GM21423 (cell line): ENCODE measurements at regions not wholly inside any gene's neighbourhood (a gene's known extent, or its start where the extent isn't known, plus 50 kb on each side); places are given as distances from the start of the nearest gene placed in this dataset.
"Not testable (repeated sequence)": the region's sequence is repeated elsewhere in the genome, so short reads cannot be mapped to it uniquely, and the experiment has no call there.

Source experiments
- ATAC-seq: cut with Tn5 transposase; IDR thresholded peaks from one replicate; pipeline ENCODE4 v1.9.1; 2021; ENCODE audit warnings: mild to moderate bottlenecking, moderate library complexity; ENCODE audit not compliant: unreplicated experiment

GRCh38 chr14:101251812-101252442 lies 309.4 kb upstream of the DIO3 start:
- no peak for ATAC-seq

DNA sequence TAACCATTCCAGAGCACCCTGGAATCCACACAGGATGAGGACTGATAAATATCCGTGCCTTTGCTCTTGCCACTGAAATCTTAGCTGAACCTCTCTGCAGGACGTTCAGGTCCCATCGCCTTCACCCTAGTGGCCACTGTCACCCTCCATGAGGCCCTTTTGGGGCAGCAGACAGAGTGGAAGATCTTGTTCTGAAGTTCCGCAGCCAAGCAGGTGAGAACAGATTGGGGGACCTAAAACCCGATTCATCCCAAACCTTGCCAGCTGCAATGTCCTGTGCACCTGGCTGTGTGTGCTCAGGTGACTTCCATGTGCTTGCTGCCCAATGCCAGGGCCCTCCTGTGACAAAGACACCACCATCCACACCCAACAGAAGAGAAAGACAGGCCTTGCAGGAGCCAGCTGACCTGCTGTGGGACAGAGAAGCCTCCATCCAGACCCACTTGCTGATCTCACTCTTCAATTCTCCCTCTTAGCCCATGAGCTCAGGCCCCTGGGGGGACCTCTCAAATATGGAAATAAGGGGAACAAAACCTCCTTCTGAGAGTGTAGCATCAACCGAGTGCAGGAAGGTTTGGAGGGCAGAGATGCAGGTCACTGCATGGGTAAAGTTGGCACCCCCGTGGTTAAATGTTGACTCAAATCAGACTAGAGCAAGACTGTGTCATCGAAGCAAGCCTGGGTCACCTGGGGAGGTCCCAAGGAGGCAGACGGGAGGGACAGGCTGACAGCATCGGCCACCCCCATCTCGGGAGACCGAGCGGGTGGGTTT lies 308.7 kb upstream of the DIO3 start:
- ATAC-seq = no peak

DNA sequence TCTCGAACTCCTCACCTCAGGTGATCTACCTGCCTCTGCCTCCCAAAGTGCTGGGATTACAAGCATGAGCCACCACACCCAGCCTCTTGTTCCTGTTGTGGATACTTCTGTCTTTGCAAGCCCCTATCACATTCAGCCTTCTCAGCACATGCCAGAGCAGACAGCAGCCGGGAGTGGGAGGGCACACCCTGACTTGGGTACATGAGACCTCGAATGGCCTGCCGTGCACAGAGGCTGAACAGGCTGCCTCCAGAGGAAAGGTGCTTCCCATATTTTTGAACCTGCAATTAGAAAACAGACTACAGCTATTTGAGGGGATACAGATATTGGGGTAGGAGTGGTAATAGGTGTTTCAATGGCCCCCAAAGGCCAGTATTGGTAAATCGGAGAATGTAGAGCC lies 307.3 kb upstream of the DIO3 start:
- ATAC-seq = no peak

- no peak for ATAC-seq
These were observed 306.2 kb upstream of the DIO3 start for GRCh38 chr14:101254805-101255764.

GRCh38 chr14:101255765-101256125 lies 305.6 kb upstream of the DIO3 start:
- ATAC-seq = no peak

DNA sequence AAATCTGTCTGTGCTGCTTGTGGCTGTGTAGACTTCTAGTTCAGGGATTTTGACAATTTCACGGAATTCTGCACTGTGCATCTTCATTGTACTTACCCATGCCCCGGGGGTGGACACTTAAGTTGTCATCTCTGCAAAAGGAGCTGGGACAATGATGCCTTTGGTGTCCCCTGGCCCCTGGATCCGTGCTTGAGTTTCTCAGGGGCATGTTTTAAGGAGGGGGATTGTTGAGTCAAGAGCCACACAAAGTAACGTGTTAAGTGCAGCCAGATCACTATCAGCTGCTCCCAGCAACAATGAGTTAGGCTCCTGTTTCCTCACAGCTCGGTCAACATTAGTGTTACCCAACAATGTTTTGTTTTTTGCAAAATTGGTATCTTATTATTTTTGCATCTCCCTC lies 305.0 kb upstream of the DIO3 start:
- ATAC-seq = no peak

- ATAC-seq = no peak
These were observed 303.7 kb upstream of the DIO3 start for GRCh38 chr14:101257551-101257950.

GRCh38 chr14:101259748-101260147 lies 301.5 kb upstream of the DIO3 start:
- no peak for ATAC-seq

GRCh38 chr14:101266441-101266840 lies 294.9 kb upstream of the DIO3 start:
- ATAC-seq = not testable (repeated sequence)

GRCh38 chr14:101273091-101273490 lies 288.2 kb upstream of the DIO3 start:
- no peak for ATAC-seq

GRCh38 chr14:101276309-101277091 lies 284.8 kb upstream of the DIO3 start:
- no peak for ATAC-seq

GRCh38 chr14:101282418-101282817 lies 278.9 kb upstream of the DIO3 start:
- no peak for ATAC-seq

GRCh38 chr14:101284711-101285110 lies 276.6 kb upstream of the DIO3 start:
- no peak for ATAC-seq

- no peak for ATAC-seq
These were observed 274.9 kb upstream of the DIO3 start for GRCh38 chr14:101286271-101287018.

DNA sequence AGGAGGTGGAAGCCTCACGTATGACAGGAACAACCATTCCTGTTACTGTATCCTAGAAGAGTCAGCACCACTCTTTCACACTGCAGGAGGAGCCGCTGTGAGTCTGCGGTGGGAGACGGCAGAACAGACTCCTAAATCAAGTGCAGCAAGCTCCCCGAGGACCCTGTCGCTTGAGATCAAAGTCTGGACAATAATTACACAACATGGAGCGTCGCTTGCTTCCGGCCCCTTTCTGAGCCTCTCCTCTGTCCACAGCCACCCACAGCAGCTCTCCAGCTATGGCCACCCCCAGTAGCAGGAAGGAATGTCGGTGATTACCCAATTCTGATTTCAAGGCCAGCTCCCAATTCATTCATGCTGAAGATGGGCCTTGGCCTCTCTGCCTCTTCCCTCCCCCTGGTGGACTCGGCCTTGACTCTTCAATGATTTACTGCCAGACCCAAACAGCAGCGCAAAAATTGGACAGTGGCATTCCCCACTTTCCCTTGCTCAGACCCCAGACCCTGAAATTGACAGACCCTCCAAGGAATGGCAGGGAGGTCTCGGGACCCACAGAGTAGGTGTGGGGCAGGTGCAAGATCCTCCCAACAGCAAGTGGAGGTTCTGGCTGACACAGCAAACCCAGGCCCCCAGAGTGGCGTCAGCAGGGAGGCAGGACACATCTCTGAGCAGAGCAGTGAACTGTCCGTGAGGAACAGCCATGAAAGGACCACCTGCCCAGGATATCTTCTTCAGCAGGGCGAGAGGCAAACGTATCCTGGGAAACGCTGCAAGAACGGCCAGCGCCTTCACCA lies 272.7 kb upstream of the DIO3 start:
- no peak for ATAC-seq

DNA sequence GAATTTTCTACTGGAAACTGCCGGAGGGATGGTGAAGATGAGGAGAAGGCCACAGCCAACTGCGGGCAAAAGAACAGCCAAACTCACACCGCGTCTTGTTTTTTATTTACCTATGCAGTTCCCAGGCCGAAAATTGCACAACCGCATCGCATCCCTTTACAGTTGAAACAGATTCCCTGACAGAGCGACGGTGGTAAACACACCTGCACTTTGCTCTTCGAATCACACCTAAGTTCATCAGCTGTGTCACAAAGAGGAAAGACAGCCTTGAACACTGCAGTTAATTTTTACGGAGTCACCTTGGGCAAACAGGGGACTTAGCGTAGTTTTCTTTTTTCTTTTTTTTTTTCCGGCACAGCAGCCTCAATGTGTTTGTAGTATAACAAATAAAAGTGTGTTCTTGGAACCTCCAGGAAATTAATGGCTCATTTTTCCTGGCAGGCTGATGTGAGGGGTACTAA lies 272.0 kb upstream of the DIO3 start:
- no peak for ATAC-seq

GRCh38 chr14:101289911-101290310 lies 271.4 kb upstream of the DIO3 start:
- no peak for ATAC-seq

DNA sequence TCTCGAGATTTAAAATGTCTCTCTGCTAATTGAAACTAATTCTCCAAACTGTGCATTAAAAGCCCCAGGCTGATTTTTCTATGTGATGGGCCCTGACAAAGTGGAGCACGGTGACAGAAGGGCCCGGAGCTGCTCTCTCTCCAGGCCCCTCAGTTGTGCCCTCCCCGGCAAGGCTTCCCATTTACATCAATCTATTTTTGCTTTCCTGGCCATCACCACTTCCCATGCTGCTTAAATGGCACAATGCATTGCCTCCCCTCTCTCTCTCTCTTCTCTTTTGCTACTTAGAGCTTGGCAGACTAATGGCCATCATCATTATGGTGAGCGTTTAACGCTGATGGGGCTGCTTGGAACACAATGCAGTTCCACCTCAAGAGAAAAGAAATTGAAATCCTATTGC lies 270.7 kb upstream of the DIO3 start:
- no peak for ATAC-seq

DNA sequence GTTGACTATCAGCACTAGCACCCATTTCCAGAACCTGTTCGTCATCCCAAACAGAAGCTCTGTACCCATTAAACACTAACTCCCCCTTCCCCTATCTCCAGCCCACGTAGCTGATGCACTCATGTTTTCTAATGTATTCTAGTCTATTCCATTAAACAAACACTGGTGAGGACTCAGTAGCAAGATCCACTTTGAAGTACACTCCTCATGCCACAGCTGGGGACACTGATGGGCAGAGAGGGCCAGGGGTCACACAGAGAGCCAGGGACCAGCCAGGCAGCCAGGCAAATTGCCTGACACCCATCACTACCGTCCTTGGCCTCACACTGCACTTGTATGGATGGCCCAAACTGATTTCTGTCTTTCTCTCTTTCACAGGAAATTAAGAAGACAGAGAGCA lies 269.9 kb upstream of the DIO3 start:
- ATAC-seq = no peak
